SK-N-SH (cell line): ENCODE measurements at regions not wholly inside any gene's neighbourhood (a gene's known extent, or its start where the extent isn't known, plus 50 kb on each side); places are given as distances from the start of the nearest gene placed in this dataset.

Source experiments
- FOXM1 ChIP-seq: IDR thresholded peaks from 2 replicates; pipeline ENCODE4 v1.4.0; 2012; ENCODE audit warnings: low read depth, mild to moderate bottlenecking
- MXI1 ChIP-seq: IDR thresholded peaks from 2 replicates; pipeline ENCODE4 v1.6.1; 2012; ENCODE audit warnings: mild to moderate bottlenecking, low read depth, low read length, improper control_type of control experiment
- POLR2AphosphoS5 ChIP-seq: IDR thresholded peaks from 2 replicates; pipeline ENCODE4 v1.6.1; 2012; ENCODE audit warnings: low read depth, low read length
- TEAD4 ChIP-seq: IDR thresholded peaks from 2 replicates; pipeline ENCODE4 v1.4.0; 2012; ENCODE audit warnings: mild to moderate bottlenecking, borderline replicate concordance; ENCODE audit not compliant: insufficient read depth
- TF ChIP-seq, protein P1 (sequence below): fragments of 200-600 bp; sonication (generic); IDR thresholded peaks from 2 replicates; pipeline ENCODE4 v1.6.1; 2017; ENCODE audit warnings: antibody characterized with exemption, mild to moderate bottlenecking, moderate library complexity
- TF ChIP-seq, protein P2 (sequence below): IDR thresholded peaks from 2 replicates; pipeline ENCODE4 v1.4.0; 2012; ENCODE audit warnings: low read depth

DNA sequence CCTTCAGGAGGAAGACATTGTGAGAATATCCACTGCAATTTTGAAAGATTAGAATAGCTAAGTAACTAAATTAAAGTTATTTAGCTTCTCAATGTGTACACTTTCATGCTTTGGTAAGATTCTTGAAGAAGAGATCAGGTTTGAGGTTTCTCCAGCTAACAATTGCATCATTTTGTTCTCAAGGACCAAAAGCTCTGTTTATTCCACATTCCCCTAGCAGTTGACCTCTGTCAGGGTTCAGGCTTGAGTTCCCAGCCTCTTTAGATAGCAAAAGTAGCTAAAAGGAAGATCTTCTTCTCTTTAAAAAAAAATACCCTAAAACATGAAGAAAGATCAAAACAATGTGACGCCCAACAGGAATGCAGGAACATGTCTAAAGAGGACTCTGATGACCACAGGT lies 179.4 kb upstream of the IGFBP3 start:
- TF ChIP-seq, protein P1, sequence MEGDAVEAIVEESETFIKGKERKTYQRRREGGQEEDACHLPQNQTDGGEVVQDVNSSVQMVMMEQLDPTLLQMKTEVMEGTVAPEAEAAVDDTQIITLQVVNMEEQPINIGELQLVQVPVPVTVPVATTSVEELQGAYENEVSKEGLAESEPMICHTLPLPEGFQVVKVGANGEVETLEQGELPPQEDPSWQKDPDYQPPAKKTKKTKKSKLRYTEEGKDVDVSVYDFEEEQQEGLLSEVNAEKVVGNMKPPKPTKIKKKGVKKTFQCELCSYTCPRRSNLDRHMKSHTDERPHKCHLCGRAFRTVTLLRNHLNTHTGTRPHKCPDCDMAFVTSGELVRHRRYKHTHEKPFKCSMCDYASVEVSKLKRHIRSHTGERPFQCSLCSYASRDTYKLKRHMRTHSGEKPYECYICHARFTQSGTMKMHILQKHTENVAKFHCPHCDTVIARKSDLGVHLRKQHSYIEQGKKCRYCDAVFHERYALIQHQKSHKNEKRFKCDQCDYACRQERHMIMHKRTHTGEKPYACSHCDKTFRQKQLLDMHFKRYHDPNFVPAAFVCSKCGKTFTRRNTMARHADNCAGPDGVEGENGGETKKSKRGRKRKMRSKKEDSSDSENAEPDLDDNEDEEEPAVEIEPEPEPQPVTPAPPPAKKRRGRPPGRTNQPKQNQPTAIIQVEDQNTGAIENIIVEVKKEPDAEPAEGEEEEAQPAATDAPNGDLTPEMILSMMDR, result no peak
- TF ChIP-seq FOXM1, result no peak
- TF ChIP-seq TEAD4, result no peak
- no peak for TF ChIP-seq MXI1
- TF ChIP-seq, protein P2, sequence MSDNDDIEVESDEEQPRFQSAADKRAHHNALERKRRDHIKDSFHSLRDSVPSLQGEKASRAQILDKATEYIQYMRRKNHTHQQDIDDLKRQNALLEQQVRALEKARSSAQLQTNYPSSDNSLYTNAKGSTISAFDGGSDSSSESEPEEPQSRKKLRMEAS, result no peak
- no peak for TF ChIP-seq POLR2AphosphoS5
